K562 (cell line): ENCODE measurements at regions not wholly inside any gene's neighbourhood (a gene's known extent, or its start where the extent isn't known, plus 50 kb on each side); places are given as distances from the start of the nearest gene placed in this dataset.

ENCODE experiments used
- ATAC-seq: fragments of 200-7000 bp; cut with Tn5 transposase; 3 replicates; pipeline ENCODE4 v1.9.1; 2020; ENCODE audit warnings: moderate library complexity
- BruUV-seq: library from RNA; stranded (reverse); fragments of 400-500 nt; replicated peaks from 2 replicates; lab custom pipeline; 2021; lab: Mats Ljungman, UMichigan
- CTCF ChIA-PET: fragments of 300-600 bp; formaldehyde crosslinking; extraction: SDS; loops from one replicate; lab custom pipeline; 2021; ENCODE audit warnings: low intra/inter-chr PET ratio; lab: Yijun Ruan, JAX
- POLR2A ChIA-PET: fragments of 300-600, 350-650 bp; sonication (Branson Sonifier 250); formaldehyde crosslinking; extraction: SDS; loops from one replicate; lab custom pipeline; 2021; ENCODE audit warnings: antibody characterized with exemption, inconsistent platforms; lab: Yijun Ruan, JAX
- DNase-seq, 4 experiments: peaks; one replicate each; pipeline versions ENCODE4 v3.0.0 to v3.0.0-alpha.2; 2011 to 2018; ENCODE audit warnings: low spot score in 3 of 4, mixed read lengths in 3 of 4; ENCODE audit errors: extremely low read depth in 1 of 4
- FAIRE-seq: peaks from 2 replicates; lab custom pipeline; 2011; peaks lifted over from hg19 to GRCh38; lab: Jason Lieb, UNC
- H2AFZ ChIP-seq: 2 replicates; pipeline ENCODE4 v1.6.0; 2011; ENCODE audit warnings: low read depth, low read length, control low read depth, inconsistent platforms
- H3K27ac ChIP-seq: fragments of 200-600 bp; 3 replicates; pipeline ENCODE4 v1.8.0; 2011; ENCODE audit warnings: low read depth, mild to moderate bottlenecking, control low read depth, inconsistent platforms, low read length, moderate library complexity, mixed read lengths; ENCODE audit errors: extremely low read depth
- H3K27me3 ChIP-seq, 2 experiments: fragments of 300-600 bp in 1 of 2; 2 replicates in 1 of 2; 3 replicates in 1 of 2; pipeline versions ENCODE4 v1.6.0 to v1.8.0; 2011; ENCODE audit warnings: inconsistent platforms in 2 of 2, low read length in 2 of 2, mild to moderate bottlenecking in 1 of 2, mixed read lengths in 1 of 2, moderate library complexity in 1 of 2; ENCODE audit not compliant: control insufficient read depth in 2 of 2, insufficient read depth in 2 of 2
- H3K36me3 ChIP-seq: fragments of 300-600 bp; 3 replicates; pipeline ENCODE4 v1.8.0; 2011; ENCODE audit warnings: mild to moderate bottlenecking, low read length, inconsistent platforms; ENCODE audit not compliant: control insufficient read depth, insufficient read depth
- H3K4me1 ChIP-seq, 2 experiments: fragments of 200-600 bp in 1 of 2; replicated peaks in 1 of 2; 2 replicates in 1 of 2; 3 replicates in 1 of 2; pipeline versions ENCODE4 v1.5.1 to v1.8.0; 2011; ENCODE audit warnings: inconsistent platforms in 2 of 2, low read length in 2 of 2, mild to moderate bottlenecking in 1 of 2, mixed read lengths in 1 of 2, moderate library complexity in 1 of 2; ENCODE audit not compliant: control insufficient read depth in 2 of 2, insufficient read depth in 2 of 2
- H3K4me2 ChIP-seq: 2 replicates; pipeline ENCODE4 v1.6.1; 2011; ENCODE audit warnings: low read length, control low read depth, inconsistent platforms, mixed read lengths; ENCODE audit not compliant: insufficient read depth
- H3K4me3 ChIP-seq: fragments of 200-600 bp; sonication (generic), shearing (Covaris generic); 2 replicates; pipeline ENCODE4 v1.5.1; 2016; ENCODE audit warnings: control low read depth, inconsistent platforms
- H3K79me2 ChIP-seq: fragments of 200-600 bp; 3 replicates; pipeline ENCODE4 v1.8.0; 2011; ENCODE audit warnings: low read length, inconsistent platforms; ENCODE audit not compliant: control insufficient read depth, insufficient read depth
- H3K9ac ChIP-seq, 2 experiments: 2 replicates each; pipeline versions ENCODE4 v1.6.0 to v1.6.1; 2011; ENCODE audit warnings: low read depth in 2 of 2, low read length in 2 of 2, control low read depth in 1 of 2, inconsistent platforms in 1 of 2, mild to moderate bottlenecking in 1 of 2, mixed read lengths in 1 of 2; ENCODE audit not compliant: insufficient read depth in 1 of 2
- H3K9me1 ChIP-seq: one replicate; pipeline ENCODE4 v1.6.0; 2011; ENCODE audit warnings: inconsistent platforms, mild to moderate bottlenecking, low read length, moderate library complexity; ENCODE audit not compliant: control insufficient read depth, insufficient read depth
- H3K9me3 ChIP-seq: replicated peaks from 2 replicates; pipeline ENCODE4 v1.5.1; 2011; ENCODE audit warnings: low read depth, low read length, inconsistent platforms; ENCODE audit not compliant: control insufficient read depth, insufficient read depth
- H4K20me1 ChIP-seq: replicated peaks from 2 replicates; pipeline ENCODE4 v1.6.1; 2011; ENCODE audit warnings: low read length, inconsistent platforms, mixed read lengths; ENCODE audit not compliant: control insufficient read depth, insufficient read depth
- CEBPG ChIP-seq, 3 experiments: fragments of 200-800 bp in 1 of 3; sonication (Bioruptor generic) in 1 of 3; sonication (generic) in 1 of 3; formaldehyde crosslinking in 1 of 3; IDR thresholded peaks in 2 of 3; conservative IDR thresholded peaks in 1 of 3; 2 replicates each; pipeline versions ENCODE4 v1.6.1 to v1.8.0; 2016 to 2022; ENCODE audit warnings: missing compliant biosample characterization in 2 of 3, missing genetic modification characterization in 2 of 3, mild to moderate bottlenecking in 1 of 3, missing genetic modification reagents in 1 of 3
- ETV1 ChIP-seq: fragments of 450-650 bp; conservative IDR thresholded peaks from 2 replicates; pipeline ENCODE4 v1.6.1; 2016; ENCODE audit warnings: missing genetic modification characterization, control low read depth, low read depth, missing compliant biosample characterization
- JUN ChIP-seq, 2 experiments: sonication (generic) in 1 of 2; formaldehyde crosslinking in 1 of 2; IDR thresholded peaks; 2 replicates each; pipeline versions ENCODE4 v1.6.1 to v1.8.0; 2012 to 2022; ENCODE audit warnings: borderline replicate concordance in 2 of 2, mild to moderate bottlenecking in 2 of 2, improper control_type of control experiment in 1 of 2, low read depth in 1 of 2, low read length in 1 of 2, missing genetic modification reagents in 1 of 2
- MCM2 ChIP-seq: fragments of 450-650 bp; IDR thresholded peaks from 2 replicates; pipeline ENCODE4 v1.6.1; 2017; ENCODE audit warnings: low read depth, mild to moderate bottlenecking
- ZNF347 ChIP-seq: fragments of 450-650 bp; formaldehyde crosslinking; IDR thresholded peaks from 2 replicates; pipeline ENCODE4 v1.4.0; 2020; ENCODE audit warnings: low read depth, mild to moderate bottlenecking, moderate library complexity
- ZNF444 ChIP-seq: fragments of 250-450 bp; sonication (Bioruptor Pico); IDR thresholded peaks from 2 replicates; pipeline ENCODE4 v1.4.0; 2020; ENCODE audit warnings: mild to moderate bottlenecking, moderate library complexity
- ZNF668 ChIP-seq: fragments of 250-450 bp; sonication (Bioruptor Pico); IDR thresholded peaks from 2 replicates; pipeline ENCODE4 v1.8.0; 2022; ENCODE audit warnings: mild to moderate bottlenecking, inconsistent platforms
- WGBS: fragments of 100-300 bp; shearing (Covaris generic); methylation state at CpG from one replicate; pipeline ENCODE4 v1.1.6; 2016; ENCODE audit warnings: low coverage, mixed read lengths; ENCODE audit not compliant: insufficient coverage; ENCODE audit errors: missing lambda C conversion rate; 5-methylcytosine and 5-hydroxymethylcytosine counted together
- in situ Hi-C: fragments of 300-500 bp; cut with MboI; formaldehyde crosslinking; loops from 4 replicates; pipeline ENCODE4 v1.15.0; 2018; ENCODE audit warnings: inconsistent platforms, mixed read lengths
- intact Hi-C: fragments of 100-400 bp; cut with micrococcal nuclease; formaldehyde crosslinking; loops from 2 replicates; pipeline ENCODE4 v1.14.2; 2022
- TF ChIP-seq, protein P1 (sequence below), 2 experiments: fragments of 450-650 bp in 1 of 2; sonication (generic) in 1 of 2; formaldehyde crosslinking in 1 of 2; IDR thresholded peaks in 1 of 2; conservative IDR thresholded peaks in 1 of 2; 2 replicates each; pipeline versions ENCODE4 v1.6.1 to v1.8.1; 2016 to 2023; ENCODE audit warnings: mild to moderate bottlenecking in 2 of 2, moderate library complexity in 2 of 2, inconsistent platforms in 1 of 2, missing genetic modification reagents in 1 of 2

DNA sequence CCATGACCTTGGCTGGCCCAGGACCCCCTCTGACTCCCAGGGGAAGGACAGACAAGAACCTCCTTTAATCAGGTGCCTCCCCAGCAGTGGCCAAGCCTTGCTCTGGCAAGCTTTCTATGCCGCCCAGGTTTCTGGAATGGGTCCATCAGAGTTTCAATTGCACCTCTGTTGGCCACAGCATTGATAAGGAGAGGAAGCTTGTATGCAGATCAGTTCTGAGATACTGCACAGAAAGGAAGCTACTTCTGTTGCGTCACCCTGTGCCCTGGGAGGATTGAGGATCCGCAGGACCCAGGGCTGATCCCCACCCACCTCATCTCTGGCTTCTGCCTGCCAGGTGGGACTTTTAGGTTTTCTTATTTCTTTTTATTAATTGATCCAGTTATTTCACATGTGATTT is 167.2 kb downstream of the TFAP2C start:
- H3K27me3 ChIP-seq: peaks cover 8 to 22% of the 10 kb centered on the region in 2 experiments; a peak in 4 of 5 replicates
- H3K79me2 ChIP-seq: no peaks in the 10 kb centered on the region
- H2AFZ ChIP-seq: no peak overlapping the region
- TF ChIP-seq, protein P1, sequence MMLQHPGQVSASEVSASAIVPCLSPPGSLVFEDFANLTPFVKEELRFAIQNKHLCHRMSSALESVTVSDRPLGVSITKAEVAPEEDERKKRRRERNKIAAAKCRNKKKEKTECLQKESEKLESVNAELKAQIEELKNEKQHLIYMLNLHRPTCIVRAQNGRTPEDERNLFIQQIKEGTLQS (IDR thresholded peaks at IDR 0.05): peak; percentile 34; the same call in 1 of the 2 replicates
- TF ChIP-seq, protein P1 (CRISPR knock-in tag; conservative IDR thresholded peaks at IDR 0.05): no peak
- no peak for TF ChIP-seq CEBPG (CRISPR knock-in tag; IDR thresholded peaks at IDR 0.05)
- TF ChIP-seq CEBPG (tag; conservative IDR thresholded peaks at IDR 0.05 in 1 of 2, IDR thresholded peaks at IDR 0.05 in 1 of 2): peak; percentile 71 to 86
- no peak for TF ChIP-seq ZNF347 (CRISPR knock-in tag)
- TF ChIP-seq MCM2: no peak
- TF ChIP-seq ZNF668: no peak
- TF ChIP-seq JUN (IDR thresholded peaks at IDR 0.05; ENCODE audit: borderline replicate concordance, low read depth, low read length): no peak
- no peak for TF ChIP-seq JUN (CRISPR knock-in tag; IDR thresholded peaks at IDR 0.05; ENCODE audit: borderline replicate concordance)
- TF ChIP-seq ZNF444: no peak
- TF ChIP-seq ETV1: 0 out of 2 replicates have a peak, but pooled peaks have one; percentile 26
- TF ChIP-seq, all 486 proteins: peak for 3
- H3K4me2 ChIP-seq: no peak overlapping the region
- H3K4me1 ChIP-seq: no peaks in the 10 kb centered on the region
- no TSS peak for BruUV-seq
- H4K20me1 ChIP-seq: no peaks in the 10 kb centered on the region
- ATAC-seq (no peak), FAIRE-seq (no peak), DNase-seq (no peak)
- no peak overlapping the region for H3K9ac ChIP-seq
- ChIA-PET POLR2A (no interaction called here), CTCF (no interaction called here)
- no peak overlapping the region for H3K4me3 ChIP-seq
- WGBS: 0% methylated on average over 3 of the region's 3 CpGs
- no peaks in the 10 kb centered on the region for H3K9me3 ChIP-seq
- no peak overlapping the region for H3K27ac ChIP-seq
- no peaks in the 10 kb centered on the region for H3K36me3 ChIP-seq
- intact Hi-C loops: no loop called here
- H3K9me1 ChIP-seq: no peaks in the 10 kb centered on the region
- in situ Hi-C loops: no loop called here
